Astrocyte (in vitro differentiated cells and primary cell): ENCODE measurements at regions not wholly inside any gene's neighbourhood (a gene's known extent, or its start where the extent isn't known, plus 50 kb on each side); places are given as distances from the start of the nearest gene placed in this dataset.

Source experiments
- DNase-seq: peaks from one replicate; pipeline ENCODE4 v3.0.0-alpha.2; 2010; ENCODE audit warnings: low read depth
- FAIRE-seq: peaks from 2 replicates; lab custom pipeline; 2011; peaks lifted over from hg19 to GRCh38; lab: Jason Lieb, UNC
- H2AFZ ChIP-seq: 2 replicates; pipeline ENCODE4 v1.6.0; 2012; ENCODE audit warnings: low read depth, low read length, inconsistent platforms
- H3K27ac ChIP-seq: 2 replicates; pipeline ENCODE4 v1.5.1; 2011; ENCODE audit warnings: low read depth, low read length, inconsistent platforms
- H3K27me3 ChIP-seq: 2 replicates; pipeline ENCODE4 v1.6.0; 2011; ENCODE audit warnings: low read length, inconsistent platforms; ENCODE audit not compliant: insufficient read depth
- H3K36me3 ChIP-seq: 2 replicates; pipeline ENCODE4 v1.5.1; 2011; ENCODE audit warnings: low read length, inconsistent platforms; ENCODE audit not compliant: insufficient read depth
- H3K4me1 ChIP-seq: 2 replicates; pipeline ENCODE4 v1.5.1; 2011; ENCODE audit warnings: low read length, inconsistent platforms; ENCODE audit not compliant: insufficient read depth
- H3K4me2 ChIP-seq: 2 replicates; pipeline ENCODE4 v1.6.0; 2012; ENCODE audit warnings: low read length, inconsistent platforms
- H3K4me3 ChIP-seq: 2 replicates; pipeline ENCODE4 v1.5.1; 2011; ENCODE audit warnings: low read depth, mild to moderate bottlenecking, low read length, inconsistent platforms; ENCODE audit not compliant: insufficient read depth
- H3K79me2 ChIP-seq: 2 replicates; pipeline ENCODE4 v1.6.0; 2012; ENCODE audit warnings: mild to moderate bottlenecking, low read length, inconsistent platforms; ENCODE audit not compliant: insufficient read depth
- H3K9ac ChIP-seq: 2 replicates; pipeline ENCODE4 v1.6.0; 2012; ENCODE audit warnings: mild to moderate bottlenecking, low read length, inconsistent platforms
- H3K9me3 ChIP-seq: 2 replicates; pipeline ENCODE4 v1.5.1; 2012; ENCODE audit warnings: low read depth, mild to moderate bottlenecking, low read length, inconsistent platforms; ENCODE audit not compliant: insufficient read depth
- H4K20me1 ChIP-seq: 2 replicates; pipeline ENCODE4 v1.6.0; 2012; ENCODE audit warnings: low read length, inconsistent platforms; ENCODE audit not compliant: insufficient read depth
- H3K27ac Mint-ChIP-seq: one replicate; pipeline ENCODE4 v1.8.0; 2021; ENCODE audit warnings: mild to moderate bottlenecking, mixed read lengths; ENCODE audit not compliant: unreplicated experiment
- H3K27me3 Mint-ChIP-seq: one replicate; pipeline ENCODE4 v1.8.0; 2021; ENCODE audit warnings: low read depth, mixed read lengths; ENCODE audit not compliant: unreplicated experiment
- H3K36me3 Mint-ChIP-seq: one replicate; pipeline ENCODE4 v1.8.0; 2021; ENCODE audit warnings: low read depth, mixed read lengths; ENCODE audit not compliant: unreplicated experiment
- H3K4me1 Mint-ChIP-seq: one replicate; pipeline ENCODE4 v1.8.0; 2021; ENCODE audit warnings: low read depth, mixed read lengths; ENCODE audit not compliant: unreplicated experiment
- H3K4me3 Mint-ChIP-seq: one replicate; pipeline ENCODE4 v1.8.0; 2021; ENCODE audit warnings: mild to moderate bottlenecking, moderate library complexity, mixed read lengths; ENCODE audit not compliant: unreplicated experiment
- H3K9me3 Mint-ChIP-seq: one replicate; pipeline ENCODE4 v1.8.0; 2021; ENCODE audit warnings: mild to moderate bottlenecking, mixed read lengths; ENCODE audit not compliant: unreplicated experiment
- EZH2 ChIP-seq: IDR thresholded peaks from 2 replicates; pipeline ENCODE4 v1.6.1; 2012; ENCODE audit warnings: mild to moderate bottlenecking, low read length, inconsistent platforms; ENCODE audit not compliant: insufficient read depth
- TF ChIP-seq, protein P1 (sequence below): IDR thresholded peaks from 2 replicates; pipeline ENCODE4 v1.5.1; 2011; ENCODE audit warnings: low read depth, mild to moderate bottlenecking, inconsistent platforms, low read length, moderate library complexity; ENCODE audit not compliant: insufficient read depth

DNA sequence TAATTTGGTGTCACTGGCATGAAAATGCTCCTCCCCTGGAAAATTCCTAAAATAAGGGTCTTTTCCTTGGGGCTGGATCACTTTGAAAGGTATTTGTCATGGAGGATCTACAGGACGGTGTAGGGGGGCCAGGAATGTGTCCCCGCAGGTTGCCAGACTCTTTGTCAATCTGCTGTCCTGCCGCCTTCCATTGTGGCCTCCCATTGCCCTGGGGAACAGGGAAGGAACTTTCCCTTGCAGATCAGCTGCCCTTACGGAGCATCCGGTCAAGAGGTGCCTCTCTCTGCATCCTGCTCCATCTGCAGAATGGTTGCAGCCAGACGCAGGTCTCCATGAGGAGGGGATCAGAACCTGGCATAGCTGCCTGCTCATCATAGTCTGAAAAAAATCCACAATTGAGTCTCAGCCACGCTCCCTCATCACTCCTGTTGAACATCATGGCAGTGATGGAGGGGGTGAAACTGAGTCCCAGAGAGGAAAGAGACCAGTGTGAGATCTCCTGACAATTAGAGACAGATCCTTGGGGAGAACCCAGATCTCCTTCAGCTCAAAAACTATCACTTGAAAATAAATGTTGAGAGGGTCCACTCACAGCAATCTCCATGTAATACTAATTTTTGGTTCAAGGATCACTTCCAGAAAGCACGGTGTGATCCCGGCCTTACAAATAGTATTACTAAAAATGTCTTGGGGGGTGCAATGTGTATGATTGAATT is 244.8 kb downstream of the MYCN start:
- no peak overlapping the region for H3K4me3 Mint-ChIP-seq
- Histone ChIP-seq H3K27me3 (no peaks in the 10 kb centered on the region), H3K36me3 (no peaks in the 10 kb centered on the region), H4K20me1 (no peaks in the 10 kb centered on the region), H3K4me2 (no peak overlapping the region), H3K9ac (no peak overlapping the region), H3K9me3 (no peaks in the 10 kb centered on the region), H3K4me1 (no peaks in the 10 kb centered on the region), H2AFZ (no peak overlapping the region), H3K27ac (no peak overlapping the region), H3K4me3 (no peak overlapping the region), H3K79me2 (no peaks in the 10 kb centered on the region)
- TF ChIP-seq EZH2: no peak
- TF ChIP-seq, protein P1, sequence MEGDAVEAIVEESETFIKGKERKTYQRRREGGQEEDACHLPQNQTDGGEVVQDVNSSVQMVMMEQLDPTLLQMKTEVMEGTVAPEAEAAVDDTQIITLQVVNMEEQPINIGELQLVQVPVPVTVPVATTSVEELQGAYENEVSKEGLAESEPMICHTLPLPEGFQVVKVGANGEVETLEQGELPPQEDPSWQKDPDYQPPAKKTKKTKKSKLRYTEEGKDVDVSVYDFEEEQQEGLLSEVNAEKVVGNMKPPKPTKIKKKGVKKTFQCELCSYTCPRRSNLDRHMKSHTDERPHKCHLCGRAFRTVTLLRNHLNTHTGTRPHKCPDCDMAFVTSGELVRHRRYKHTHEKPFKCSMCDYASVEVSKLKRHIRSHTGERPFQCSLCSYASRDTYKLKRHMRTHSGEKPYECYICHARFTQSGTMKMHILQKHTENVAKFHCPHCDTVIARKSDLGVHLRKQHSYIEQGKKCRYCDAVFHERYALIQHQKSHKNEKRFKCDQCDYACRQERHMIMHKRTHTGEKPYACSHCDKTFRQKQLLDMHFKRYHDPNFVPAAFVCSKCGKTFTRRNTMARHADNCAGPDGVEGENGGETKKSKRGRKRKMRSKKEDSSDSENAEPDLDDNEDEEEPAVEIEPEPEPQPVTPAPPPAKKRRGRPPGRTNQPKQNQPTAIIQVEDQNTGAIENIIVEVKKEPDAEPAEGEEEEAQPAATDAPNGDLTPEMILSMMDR: no peak
- FAIRE-seq: no peak
- DNase-seq: no peak
- H3K4me1 Mint-ChIP-seq: peaks cover under 1% of the 10 kb centered on the region
- H3K36me3 Mint-ChIP-seq: no peaks in the 10 kb centered on the region
- no peak overlapping the region for H3K27ac Mint-ChIP-seq
- no peaks in the 10 kb centered on the region for H3K9me3 Mint-ChIP-seq
- peaks cover 24% of the 10 kb centered on the region for H3K27me3 Mint-ChIP-seq

DNA sequence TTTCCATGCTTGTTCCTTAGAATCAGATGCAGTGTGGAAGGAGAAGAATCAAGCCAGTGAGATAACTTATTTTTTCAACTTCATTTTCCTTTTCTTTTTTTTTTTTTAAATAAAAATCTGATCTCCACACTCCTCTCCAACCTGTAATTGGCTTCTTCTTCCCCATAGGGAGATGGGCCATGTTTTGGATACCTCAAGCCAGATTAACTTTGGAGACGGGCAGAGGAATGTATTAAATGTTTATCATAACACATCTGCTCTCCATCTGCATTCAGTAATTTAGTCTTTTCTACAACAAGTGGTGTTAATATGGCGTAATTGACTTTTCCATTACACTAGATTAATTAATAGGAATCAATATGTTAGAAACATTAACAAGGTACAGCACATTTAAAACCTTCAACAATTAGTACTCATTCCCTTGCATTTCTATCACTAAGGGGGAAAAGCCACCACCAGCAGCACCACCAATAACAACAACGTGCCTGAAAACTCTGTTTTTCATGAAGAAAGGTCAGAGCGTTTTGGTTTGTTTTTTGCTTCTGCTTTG is 244.1 kb downstream of the MYCN start:
- Mint-ChIP-seq H3K27me3 (peaks cover 21% of the 10 kb centered on the region), H3K36me3 (no peaks in the 10 kb centered on the region), H3K27ac (no peak overlapping the region), H3K4me3 (no peak overlapping the region), H3K9me3 (no peaks in the 10 kb centered on the region), H3K4me1 (peaks cover 6% of the 10 kb centered on the region)
- Histone ChIP-seq H3K9me3 (no peaks in the 10 kb centered on the region), H4K20me1 (no peaks in the 10 kb centered on the region), H3K9ac (no peak overlapping the region), H3K36me3 (no peaks in the 10 kb centered on the region), H3K4me2 (no peak overlapping the region), H3K4me1 (no peaks in the 10 kb centered on the region), H3K27me3 (no peaks in the 10 kb centered on the region), H3K27ac (no peak overlapping the region), H3K79me2 (no peaks in the 10 kb centered on the region), H2AFZ (no peak overlapping the region), H3K4me3 (no peak overlapping the region)
- TF ChIP-seq EZH2: no peak
- TF ChIP-seq, protein P1: no peak
- no peak for DNase-seq
- FAIRE-seq: no peak

DNA sequence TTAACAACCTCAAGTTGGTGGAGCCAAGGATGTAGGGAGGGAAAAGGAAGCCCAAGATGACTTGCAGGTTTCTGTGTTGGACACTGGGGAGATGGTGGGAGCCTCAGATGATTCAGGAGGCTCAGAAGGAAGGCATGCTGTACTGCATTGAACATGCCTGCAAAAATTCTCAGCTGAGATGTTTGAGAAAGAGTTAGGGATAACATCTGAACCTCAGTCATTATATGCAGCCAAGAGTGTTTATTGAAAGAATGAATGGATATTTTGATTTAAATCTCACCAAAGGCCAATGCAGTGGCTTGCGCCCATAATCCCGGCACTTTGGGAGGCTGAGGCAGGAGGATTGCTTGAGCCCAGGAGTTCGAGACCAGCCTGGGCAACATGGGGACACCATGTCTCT is 243.0 kb downstream of the MYCN start:
- Histone ChIP-seq H3K4me3 (no peak overlapping the region), H3K9me3 (no peaks in the 10 kb centered on the region), H3K36me3 (no peaks in the 10 kb centered on the region), H3K79me2 (no peaks in the 10 kb centered on the region), H3K9ac (no peak overlapping the region), H3K4me1 (no peaks in the 10 kb centered on the region), H2AFZ (no peak overlapping the region), H4K20me1 (no peaks in the 10 kb centered on the region), H3K4me2 (no peak overlapping the region), H3K27me3 (no peaks in the 10 kb centered on the region), H3K27ac (no peak overlapping the region)
- TF ChIP-seq, protein P1: no peak
- TF ChIP-seq EZH2: no peak
- Mint-ChIP-seq H3K36me3 (no peaks in the 10 kb centered on the region), H3K27ac (no peak overlapping the region), H3K4me1 (peaks cover 6% of the 10 kb centered on the region), H3K27me3 (peaks cover 14% of the 10 kb centered on the region), H3K4me3 (no peak overlapping the region), H3K9me3 (no peaks in the 10 kb centered on the region)
- no peak for FAIRE-seq
- no peak for DNase-seq
